BLaER1 (cell line): ENCODE measurements at regions not wholly inside any gene's neighbourhood (a gene's known extent, or its start where the extent isn't known, plus 50 kb on each side); places are given as distances from the start of the nearest gene placed in this dataset.

Source experiments
- H3K27ac ChIP-seq: shearing (Covaris generic); formaldehyde crosslinking; 2 replicates; pipeline ENCODE4 v1.8.1; 2022
- H3K27me3 ChIP-seq: shearing (Covaris generic); formaldehyde crosslinking; 2 replicates; pipeline ENCODE4 v1.8.1; 2022
- H3K36me3 ChIP-seq: shearing (Covaris generic); formaldehyde crosslinking; 2 replicates; pipeline ENCODE4 v1.8.1; 2022
- H3K4me1 ChIP-seq: shearing (Covaris generic); formaldehyde crosslinking; 2 replicates; pipeline ENCODE4 v1.8.1; 2022
- H3K4me2 ChIP-seq: shearing (Covaris generic); formaldehyde crosslinking; 2 replicates; pipeline ENCODE4 v1.8.1; 2022
- H3K4me3 ChIP-seq: shearing (Covaris generic); formaldehyde crosslinking; 2 replicates; pipeline ENCODE4 v1.8.1; 2022
- H3K9ac ChIP-seq: shearing (Covaris generic); formaldehyde crosslinking; 2 replicates; pipeline ENCODE4 v1.8.1; 2022
- H3K9me3 ChIP-seq: shearing (Covaris generic); formaldehyde crosslinking; 2 replicates; pipeline ENCODE4 v1.8.1; 2022
- H4K20me1 ChIP-seq: shearing (Covaris generic); formaldehyde crosslinking; 2 replicates; pipeline ENCODE4 v1.8.1; 2022
- Cebpa-rat ChIP-seq: shearing (Covaris generic); IDR thresholded peaks from 2 replicates; pipeline ENCODE4 v1.8.1; 2022

DNA sequence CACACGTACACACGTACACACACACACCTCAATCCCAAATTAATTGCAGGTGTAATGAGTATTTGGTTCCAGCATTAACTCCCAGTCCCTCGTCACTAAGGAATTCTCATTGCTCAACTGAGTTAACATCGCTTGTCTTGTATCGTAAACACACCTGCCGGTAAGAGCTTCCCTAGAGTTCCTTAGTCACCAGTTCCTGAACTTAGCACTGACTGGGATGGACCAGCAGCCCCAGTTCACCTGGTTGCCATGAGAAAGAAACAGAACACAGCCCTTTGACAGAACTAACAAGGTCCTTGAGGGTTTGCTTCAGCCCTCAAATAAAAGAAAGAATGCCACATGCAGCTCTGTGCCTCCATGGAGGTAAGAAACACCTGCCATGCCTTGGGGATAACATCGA lies 66.3 kb upstream of the SLCO3A1 start:
- Histone ChIP-seq H3K4me2 (no peak overlapping the region), H3K4me1 (no peaks in the 10 kb centered on the region), H3K4me3 (no peak overlapping the region), H3K27ac (no peak overlapping the region), H3K9me3 (no peaks in the 10 kb centered on the region), H3K36me3 (no peaks in the 10 kb centered on the region), H3K9ac (no peak overlapping the region), H3K27me3 (no peaks in the 10 kb centered on the region), H4K20me1 (no peaks in the 10 kb centered on the region)
- TF ChIP-seq Cebpa-rat = no peak

DNA sequence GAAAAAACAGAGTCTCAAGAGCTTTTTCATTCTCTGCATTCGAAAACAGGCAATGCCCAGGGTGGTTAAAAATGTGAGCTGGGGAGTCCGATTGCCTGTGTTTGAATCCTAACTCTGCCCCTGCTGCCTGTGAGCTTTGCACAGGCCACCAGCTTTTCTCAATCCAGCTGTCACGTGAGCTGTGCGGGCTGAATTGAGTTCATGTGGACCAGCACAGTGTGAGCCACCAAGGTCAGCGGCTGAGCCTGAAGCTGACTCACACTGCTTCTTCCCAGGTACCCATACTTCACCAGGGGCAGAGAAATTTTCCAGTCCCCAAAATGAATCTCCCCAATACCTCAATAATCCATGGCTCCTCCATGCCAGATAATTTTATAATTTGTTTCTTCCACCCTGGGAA lies 64.4 kb upstream of the SLCO3A1 start:
- Histone ChIP-seq H4K20me1 (no peaks in the 10 kb centered on the region), H3K27me3 (no peaks in the 10 kb centered on the region), H3K4me3 (no peak overlapping the region), H3K9ac (no peak overlapping the region), H3K4me1 (no peaks in the 10 kb centered on the region), H3K9me3 (no peaks in the 10 kb centered on the region), H3K27ac (no peak overlapping the region), H3K36me3 (no peaks in the 10 kb centered on the region), H3K4me2 (no peak overlapping the region)
- TF ChIP-seq Cebpa-rat = no peak

DNA sequence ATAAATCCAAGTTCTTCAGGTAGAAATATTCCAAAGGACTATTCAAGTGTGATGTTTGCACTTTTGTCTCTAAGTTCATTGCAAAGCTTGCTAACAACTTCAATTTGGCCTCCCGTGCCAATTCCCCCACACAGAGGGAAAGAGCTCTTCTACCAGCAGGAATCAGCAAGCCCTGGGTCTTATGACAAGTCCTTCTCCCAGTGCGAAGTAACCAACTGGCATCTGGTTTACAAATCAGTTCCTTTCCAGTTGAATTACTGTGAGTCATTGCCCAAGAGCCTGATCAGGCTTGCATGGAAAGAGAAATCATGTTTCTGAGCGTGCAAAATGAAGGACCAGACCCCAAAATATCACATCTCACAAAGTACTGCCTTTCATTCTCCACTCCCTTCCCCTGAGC lies 62.7 kb upstream of the SLCO3A1 start:
- Histone ChIP-seq H4K20me1 (no peaks in the 10 kb centered on the region), H3K27me3 (no peaks in the 10 kb centered on the region), H3K4me1 (no peaks in the 10 kb centered on the region), H3K27ac (no peak overlapping the region), H3K4me2 (no peak overlapping the region), H3K36me3 (no peaks in the 10 kb centered on the region), H3K4me3 (no peak overlapping the region), H3K9ac (no peak overlapping the region), H3K9me3 (no peaks in the 10 kb centered on the region)
- TF ChIP-seq Cebpa-rat = no peak

DNA sequence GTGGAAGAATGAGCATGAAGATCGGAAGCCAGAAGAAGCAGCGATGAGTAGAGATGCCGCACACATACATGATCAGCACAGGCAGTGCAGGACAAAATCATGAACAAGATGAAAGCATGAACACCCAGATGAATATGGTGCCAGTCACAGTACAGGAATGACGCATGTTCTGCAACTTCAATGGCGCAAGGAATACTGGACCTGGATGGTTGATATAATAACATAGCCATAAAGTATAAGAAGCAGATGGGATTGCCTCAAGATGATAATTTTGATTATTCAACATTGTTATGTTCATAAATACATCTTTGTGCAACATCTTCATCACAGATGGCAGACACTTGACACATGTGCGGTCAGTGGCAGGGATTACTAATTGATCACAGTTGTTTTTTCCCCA lies 59.7 kb upstream of the SLCO3A1 start:
- Histone ChIP-seq H3K27me3 (no peaks in the 10 kb centered on the region), H3K4me2 (no peak overlapping the region), H3K4me3 (no peak overlapping the region), H3K9me3 (no peaks in the 10 kb centered on the region), H4K20me1 (no peaks in the 10 kb centered on the region), H3K27ac (no peak overlapping the region), H3K36me3 (no peaks in the 10 kb centered on the region), H3K4me1 (no peaks in the 10 kb centered on the region), H3K9ac (no peak overlapping the region)
- TF ChIP-seq Cebpa-rat = no peak

DNA sequence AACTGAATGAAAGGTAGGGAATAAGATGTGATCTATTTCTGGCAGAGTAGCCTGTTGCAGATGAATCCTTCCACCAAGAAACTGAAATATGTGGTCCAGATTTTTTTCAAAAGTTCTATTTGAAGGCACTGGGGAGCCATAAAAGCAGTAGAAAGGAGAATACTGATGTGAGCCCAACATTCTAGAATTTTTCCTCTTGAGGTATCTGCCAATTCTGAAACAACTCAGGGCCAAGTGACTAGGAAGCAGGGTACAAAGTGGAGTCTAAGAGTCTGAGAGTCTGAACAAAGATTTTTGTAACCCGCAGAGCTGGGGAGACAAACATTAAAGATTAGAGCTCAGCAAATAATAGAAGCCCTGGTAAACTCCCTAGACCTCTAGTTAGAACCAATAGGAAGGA lies 58.3 kb upstream of the SLCO3A1 start:
- H3K4me2 ChIP-seq = no peak overlapping the region

DNA sequence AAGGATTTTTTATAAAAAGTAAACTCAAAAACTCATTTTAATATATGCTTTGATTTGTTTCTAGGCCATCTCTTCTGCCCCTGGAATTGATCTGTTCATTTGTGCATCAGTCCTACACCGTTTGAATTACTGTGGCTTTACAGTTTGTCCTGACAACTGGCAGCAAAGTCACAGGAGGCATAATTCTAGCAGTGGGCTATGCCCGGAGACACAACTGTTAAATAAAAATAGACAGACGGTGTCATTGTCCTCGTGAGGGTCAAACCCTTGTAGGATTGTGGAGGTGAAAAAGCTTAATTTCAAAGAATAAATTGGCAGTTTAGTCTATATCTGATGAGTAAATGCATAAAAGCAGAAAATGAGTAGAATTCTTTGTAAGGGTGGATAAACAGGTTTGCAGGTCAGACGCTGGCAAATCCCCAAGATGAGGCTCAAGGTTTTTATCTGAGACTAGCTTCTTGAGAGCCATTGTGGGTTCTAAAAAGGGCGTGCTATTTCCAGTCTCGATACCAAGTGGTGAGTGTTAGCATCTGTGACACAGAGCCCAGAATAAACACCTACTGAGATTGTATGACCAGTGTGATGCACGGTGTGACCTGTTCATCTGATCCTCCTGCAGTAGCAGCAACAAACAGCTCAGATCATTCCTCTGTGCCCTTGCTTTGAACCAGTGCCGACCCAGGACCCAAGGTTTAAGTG lies 51.5 kb upstream of the SLCO3A1 start:
- no peak for TF ChIP-seq Cebpa-rat
- no peaks in the 10 kb centered on the region for H4K20me1 ChIP-seq
- H3K4me3 ChIP-seq = no peak overlapping the region
- no peaks in the 10 kb centered on the region for H3K4me1 ChIP-seq
- no peak overlapping the region for H3K4me2 ChIP-seq
- H3K27ac ChIP-seq = no peak overlapping the region
- no peaks in the 10 kb centered on the region for H3K36me3 ChIP-seq
- no peaks in the 10 kb centered on the region; the same call in 1 of the 2 replicates for H3K9me3 ChIP-seq
- no peaks in the 10 kb centered on the region for H3K27me3 ChIP-seq
- H3K9ac ChIP-seq = no peak overlapping the region

More for the DNA sequence above, 58.3 kb upstream of the SLCO3A1 start:
- no peaks in the 10 kb centered on the region for H3K9me3 ChIP-seq
- no peaks in the 10 kb centered on the region for H3K4me1 ChIP-seq
- H3K36me3 ChIP-seq = no peaks in the 10 kb centered on the region
- H3K9ac ChIP-seq = no peak overlapping the region
- H3K27ac ChIP-seq = no peak overlapping the region
- H3K4me3 ChIP-seq = no peak overlapping the region
- TF ChIP-seq Cebpa-rat = no peak
- no peaks in the 10 kb centered on the region for H3K27me3 ChIP-seq
- H4K20me1 ChIP-seq = no peaks in the 10 kb centered on the region

DNA sequence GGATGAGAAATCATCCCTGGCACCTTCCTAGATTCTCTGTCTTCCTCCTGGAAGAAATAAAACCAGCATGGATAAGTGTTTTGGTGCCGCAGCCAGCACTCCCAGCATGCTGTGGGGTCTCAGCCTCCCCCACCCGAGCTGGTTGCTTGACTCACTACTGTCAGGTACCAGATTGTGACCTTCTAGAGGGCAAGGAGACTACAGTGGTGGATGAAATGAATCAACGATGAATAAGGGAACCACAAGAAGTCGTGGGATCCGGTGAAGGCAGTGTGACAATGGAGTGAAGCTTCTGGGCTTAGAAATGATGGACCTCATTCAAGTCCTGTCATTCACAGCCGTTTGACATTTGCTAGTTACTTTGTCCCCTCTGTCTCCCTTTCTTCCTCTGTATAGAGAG lies 50.2 kb upstream of the SLCO3A1 start:
- Histone ChIP-seq H3K27ac (no peak overlapping the region), H3K4me3 (no peak overlapping the region), H3K4me1 (no peaks in the 10 kb centered on the region), H4K20me1 (no peaks in the 10 kb centered on the region), H3K36me3 (no peaks in the 10 kb centered on the region), H3K27me3 (no peaks in the 10 kb centered on the region), H3K9ac (no peak overlapping the region), H3K4me2 (no peak overlapping the region), H3K9me3 (no peaks in the 10 kb centered on the region; the same call in 1 of the 2 replicates)
- no peak for TF ChIP-seq Cebpa-rat
